Neural cell (in vitro differentiated cells): ENCODE measurements at regions not wholly inside any gene's neighbourhood (a gene's known extent, or its start where the extent isn't known, plus 50 kb on each side); places are given as distances from the start of the nearest gene placed in this dataset.

Source experiments
- H2AFZ ChIP-seq: fragments of 200-600, 300-800 bp; sonication (generic), shearing (Covaris generic); 2 replicates; pipeline ENCODE4 v1.6.0; 2014; ENCODE audit warnings: low read depth, mild to moderate bottlenecking, antibody characterized with exemption, low read length, moderate library complexity
- H3F3A ChIP-seq: fragments of 200-600 bp; shearing (Covaris generic); 2 replicates; pipeline ENCODE4 v1.6.1; 2016; ENCODE audit warnings: mild to moderate bottlenecking, moderate library complexity, mixed read lengths, antibody characterized with exemption, low read length; ENCODE audit not compliant: insufficient read depth, poor library complexity, severe bottlenecking
- H3K27ac ChIP-seq: fragments of 200-600, 300-800 bp; sonication (generic), shearing (Covaris generic); 2 replicates; pipeline ENCODE4 v1.5.1; 2014; ENCODE audit warnings: mild to moderate bottlenecking, low read length, moderate library complexity
- H3K27me3 ChIP-seq: fragments of 300-800, 200-600 bp; sonication (generic), shearing (Covaris generic); 2 replicates; pipeline ENCODE4 v1.6.0; 2014; ENCODE audit warnings: mild to moderate bottlenecking, low read depth, low read length, moderate library complexity; ENCODE audit not compliant: insufficient read depth
- H3K36me3 ChIP-seq: fragments of 300-800, 200-600 bp; sonication (generic), shearing (Covaris generic); 2 replicates; pipeline ENCODE4 v1.5.1; 2014; ENCODE audit warnings: mild to moderate bottlenecking, antibody characterized with exemption, low read length, moderate library complexity; ENCODE audit not compliant: insufficient read depth
- H3K4me2 ChIP-seq: fragments of 300-800, 200-600 bp; sonication (generic), shearing (Covaris generic); 2 replicates; pipeline ENCODE4 v1.6.0; 2014; ENCODE audit warnings: mild to moderate bottlenecking, low read length
- H3K4me3 ChIP-seq: fragments of 300-800, 200-600 bp; sonication (generic), shearing (Covaris generic); 2 replicates; pipeline ENCODE4 v1.5.1; 2014; ENCODE audit warnings: mild to moderate bottlenecking, low read length, moderate library complexity
- H3K79me2 ChIP-seq: fragments of 200-600 bp; shearing (Covaris generic); replicated peaks from 2 replicates; pipeline ENCODE4 v1.6.0; 2014; ENCODE audit warnings: mild to moderate bottlenecking, low read length, moderate library complexity; ENCODE audit not compliant: insufficient read depth
- H3K9ac ChIP-seq: fragments of 300-800, 200-600 bp; sonication (generic), shearing (Covaris generic); 2 replicates; pipeline ENCODE4 v1.6.1; 2016; ENCODE audit warnings: mild to moderate bottlenecking, low read length, mixed read lengths
- H3K9me2 ChIP-seq: fragments of 200-600 bp; shearing (Covaris generic); 2 replicates; pipeline ENCODE4 v1.6.1; 2016; ENCODE audit warnings: mild to moderate bottlenecking, low read length, mixed read lengths; ENCODE audit not compliant: insufficient read depth
- H3K9me3 ChIP-seq: fragments of 200-600, 300-800 bp; sonication (generic), shearing (Covaris generic); 2 replicates; pipeline ENCODE4 v1.6.1; 2016; ENCODE audit warnings: mild to moderate bottlenecking, mixed run types, low read length, moderate library complexity, mixed read lengths
- H4K20me1 ChIP-seq: fragments of 200-600 bp; shearing (Covaris generic); 2 replicates; pipeline ENCODE4 v1.6.1; 2016; ENCODE audit warnings: mild to moderate bottlenecking, mixed run types; ENCODE audit not compliant: insufficient read depth
- CTCF ChIP-seq: fragments of 450-650 bp; IDR thresholded peaks from 2 replicates; pipeline ENCODE4 v1.5.1; 2014; ENCODE audit warnings: antibody characterized with exemption, mild to moderate bottlenecking, moderate library complexity; ENCODE audit not compliant: poor library complexity, severe bottlenecking
- EP300 ChIP-seq: fragments of 450-650 bp; conservative IDR thresholded peaks from 2 replicates; pipeline ENCODE4 v1.6.1; 2014; ENCODE audit warnings: antibody characterized with exemption, mild to moderate bottlenecking, moderate library complexity; ENCODE audit not compliant: poor library complexity, severe bottlenecking
- EZH2 ChIP-seq: fragments of 200-600, 300-800 bp; shearing (Covaris generic), sonication (generic); IDR thresholded peaks from 2 replicates; pipeline ENCODE4 v1.6.1; 2014; ENCODE audit warnings: antibody characterized with exemption, low read length, borderline replicate concordance, mild to moderate bottlenecking; ENCODE audit not compliant: insufficient read depth, poor library complexity, severe bottlenecking
- MXI1 ChIP-seq: fragments of 450-650 bp; conservative IDR thresholded peaks from 2 replicates; pipeline ENCODE4 v1.6.1; 2014; ENCODE audit warnings: antibody characterized with exemption, mild to moderate bottlenecking; ENCODE audit not compliant: poor library complexity, severe bottlenecking
- POLR2AphosphoS5 ChIP-seq: IDR thresholded peaks from 2 replicates; pipeline ENCODE4 v1.6.1; 2012
- RAD21 ChIP-seq: fragments of 450-650 bp; conservative IDR thresholded peaks from 2 replicates; pipeline ENCODE4 v1.6.1; 2014; ENCODE audit warnings: antibody characterized with exemption, mild to moderate bottlenecking, moderate library complexity
- SMC3 ChIP-seq: fragments of 450-650 bp; conservative IDR thresholded peaks from 2 replicates; pipeline ENCODE4 v1.6.1; 2014; ENCODE audit warnings: antibody characterized with exemption, mild to moderate bottlenecking, moderate library complexity; ENCODE audit not compliant: poor library complexity
- TAF1 ChIP-seq: IDR thresholded peaks from 2 replicates; pipeline ENCODE4 v1.6.1; 2012; ENCODE audit warnings: low read depth
- TF ChIP-seq, protein P1 (sequence below): IDR thresholded peaks from 2 replicates; pipeline ENCODE4 v1.6.1; 2012; ENCODE audit warnings: borderline replicate concordance

DNA sequence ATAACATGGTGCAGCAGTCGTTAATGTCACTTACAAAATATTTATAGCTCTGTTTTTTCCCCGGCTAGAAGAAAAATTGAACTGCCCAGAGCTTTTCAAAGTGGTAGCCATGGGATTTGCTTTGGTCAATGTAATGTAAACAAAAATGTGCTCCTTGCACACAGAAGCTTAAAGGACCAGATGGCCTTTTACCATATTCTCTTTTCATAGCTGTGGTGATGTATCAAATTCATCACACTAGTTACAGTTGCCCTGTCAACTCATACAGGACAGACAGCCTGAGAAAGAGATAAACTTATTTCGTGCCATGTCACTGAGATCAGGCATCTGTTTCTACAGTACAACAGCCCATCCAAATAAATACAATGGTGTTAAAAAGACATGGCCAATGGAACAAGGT lies 368.1 kb upstream of the CDH19 start (continued):
- no peak for TF ChIP-seq EZH2
- TF ChIP-seq RAD21, result no peak

DNA sequence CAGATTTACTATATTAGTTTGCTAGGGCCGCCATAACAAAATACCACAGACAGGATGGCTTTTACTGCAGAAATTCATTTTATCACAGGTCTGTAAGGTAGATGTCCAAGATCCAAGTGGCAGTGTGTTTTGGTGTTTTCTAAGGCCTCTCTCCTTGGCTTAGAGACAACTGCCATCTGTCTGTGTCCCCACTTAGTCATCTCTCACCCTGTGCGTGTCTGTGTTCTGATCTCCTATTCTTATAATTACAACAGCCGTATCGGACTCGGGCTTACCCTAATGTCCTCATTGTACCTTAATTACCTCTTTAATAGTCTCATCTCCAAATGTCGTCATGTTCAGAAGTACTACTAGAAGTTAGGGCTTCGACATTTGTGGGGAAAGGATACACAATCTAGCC lies 362.3 kb upstream of the CDH19 start:
- H3K36me3 ChIP-seq, result no peaks in the 10 kb centered on the region
- no peaks in the 10 kb centered on the region for H4K20me1 ChIP-seq
- TF ChIP-seq SMC3, result no peak
- no peak for TF ChIP-seq POLR2AphosphoS5
- TF ChIP-seq RAD21, result no peak
- TF ChIP-seq EZH2, result no peak
- TF ChIP-seq, protein P1, sequence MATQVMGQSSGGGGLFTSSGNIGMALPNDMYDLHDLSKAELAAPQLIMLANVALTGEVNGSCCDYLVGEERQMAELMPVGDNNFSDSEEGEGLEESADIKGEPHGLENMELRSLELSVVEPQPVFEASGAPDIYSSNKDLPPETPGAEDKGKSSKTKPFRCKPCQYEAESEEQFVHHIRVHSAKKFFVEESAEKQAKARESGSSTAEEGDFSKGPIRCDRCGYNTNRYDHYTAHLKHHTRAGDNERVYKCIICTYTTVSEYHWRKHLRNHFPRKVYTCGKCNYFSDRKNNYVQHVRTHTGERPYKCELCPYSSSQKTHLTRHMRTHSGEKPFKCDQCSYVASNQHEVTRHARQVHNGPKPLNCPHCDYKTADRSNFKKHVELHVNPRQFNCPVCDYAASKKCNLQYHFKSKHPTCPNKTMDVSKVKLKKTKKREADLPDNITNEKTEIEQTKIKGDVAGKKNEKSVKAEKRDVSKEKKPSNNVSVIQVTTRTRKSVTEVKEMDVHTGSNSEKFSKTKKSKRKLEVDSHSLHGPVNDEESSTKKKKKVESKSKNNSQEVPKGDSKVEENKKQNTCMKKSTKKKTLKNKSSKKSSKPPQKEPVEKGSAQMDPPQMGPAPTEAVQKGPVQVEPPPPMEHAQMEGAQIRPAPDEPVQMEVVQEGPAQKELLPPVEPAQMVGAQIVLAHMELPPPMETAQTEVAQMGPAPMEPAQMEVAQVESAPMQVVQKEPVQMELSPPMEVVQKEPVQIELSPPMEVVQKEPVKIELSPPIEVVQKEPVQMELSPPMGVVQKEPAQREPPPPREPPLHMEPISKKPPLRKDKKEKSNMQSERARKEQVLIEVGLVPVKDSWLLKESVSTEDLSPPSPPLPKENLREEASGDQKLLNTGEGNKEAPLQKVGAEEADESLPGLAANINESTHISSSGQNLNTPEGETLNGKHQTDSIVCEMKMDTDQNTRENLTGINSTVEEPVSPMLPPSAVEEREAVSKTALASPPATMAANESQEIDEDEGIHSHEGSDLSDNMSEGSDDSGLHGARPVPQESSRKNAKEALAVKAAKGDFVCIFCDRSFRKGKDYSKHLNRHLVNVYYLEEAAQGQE, result no peak
- no peak for TF ChIP-seq MXI1
- TF ChIP-seq TAF1, result no peak
- TF ChIP-seq EP300, result no peak
- no peak for TF ChIP-seq CTCF
- H3K79me2 ChIP-seq, result no peaks in the 10 kb centered on the region
- no peak overlapping the region for H3K4me3 ChIP-seq
- H3K9ac ChIP-seq, result no peak overlapping the region
- no peaks in the 10 kb centered on the region for H3K27me3 ChIP-seq
- no peak overlapping the region for H3K4me2 ChIP-seq
- no peak overlapping the region for H3K27ac ChIP-seq
- H3K9me2 ChIP-seq, result no peaks in the 10 kb centered on the region
- H2AFZ ChIP-seq, result no peak overlapping the region
- no peaks in the 10 kb centered on the region for H3K9me3 ChIP-seq
- H3F3A ChIP-seq, result no peaks in the 10 kb centered on the region

GRCh38 chr18:66958309-66958708 lies 354.4 kb upstream of the CDH19 start:
- no peaks in the 10 kb centered on the region for H3K9me2 ChIP-seq
- no peak overlapping the region for H3K27ac ChIP-seq
- H3K79me2 ChIP-seq, result no peaks in the 10 kb centered on the region
- H3K27me3 ChIP-seq, result no peaks in the 10 kb centered on the region
- no peak overlapping the region for H3K9ac ChIP-seq
- no peak overlapping the region for H2AFZ ChIP-seq
- H3K36me3 ChIP-seq, result no peaks in the 10 kb centered on the region
- H3F3A ChIP-seq, result no peaks in the 10 kb centered on the region
- no peak overlapping the region for H3K4me2 ChIP-seq
- H4K20me1 ChIP-seq, result no peaks in the 10 kb centered on the region
- no peak overlapping the region for H3K4me3 ChIP-seq
- no peaks in the 10 kb centered on the region for H3K9me3 ChIP-seq
- TF ChIP-seq TAF1, result no peak
- no peak for TF ChIP-seq EZH2
- TF ChIP-seq POLR2AphosphoS5, result no peak
- TF ChIP-seq, protein P1, result no peak
- TF ChIP-seq RAD21, result no peak
